Adrenal gland (tissue), 9 donors: ENCODE measurements at regions not wholly inside any gene's neighbourhood (a gene's known extent, or its start where the extent isn't known, plus 50 kb on each side); places are given as distances from the start of the nearest gene placed in this dataset.

Experiments used
- DNase-seq, 7 donors: peaks; one replicate each; pipeline ENCODE4 v3.0.0-alpha.2; 2019 to 2020
- H3K27ac ChIP-seq, 5 donors: fragments of 200-600 bp; sonication (generic) in 4 of 5; 1 replicate in 3 of 5; 2 replicates in 2 of 5; pipeline versions ENCODE4 v1.5.1 to v1.8.0; 2016 to 2020; ENCODE audit warnings: mild to moderate bottlenecking in 1 of 5
- H3K27me3 ChIP-seq: fragments of 200-600 bp; 2 replicates; pipeline ENCODE4 v1.8.0; 2021
- H3K36me3 ChIP-seq, 2 donors: fragments of 200-600 bp; replicated peaks in 1 of 2; 1 replicate in 1 of 2; 2 replicates in 1 of 2; pipeline versions ENCODE4 v1.5.1 to v1.8.0; 2018 to 2022
- H3K4me1 ChIP-seq, 2 donors: fragments of 200-600 bp; replicated peaks in 1 of 2; 1 replicate in 1 of 2; 2 replicates in 1 of 2; pipeline versions ENCODE4 v1.5.1 to v1.8.0; 2018 to 2021
- H3K4me3 ChIP-seq, 4 donors: fragments of 200-600 bp; sonication (generic) in 3 of 4; one replicate each; pipeline ENCODE4 v1.5.1; 2016 to 2018
- H3K9me3 ChIP-seq, 3 donors: fragments of 200-600 bp; sonication (generic) in 1 of 3; replicated peaks in 1 of 3; 1 replicate in 2 of 3; 2 replicates in 1 of 3; pipeline versions ENCODE4 v1.5.1 to v1.8.0; 2016 to 2021
- CTCF ChIP-seq, 6 experiments: fragments of 450-650 bp in 4 of 6; fragments of 200-600 bp in 2 of 6; sonication (generic) in 1 of 6; IDR thresholded peaks; 1 replicate in 5 of 6; 2 replicates in 1 of 6; pipeline versions ENCODE4 v1.5.1 to v1.8.0; 2016 to 2021; ENCODE audit warnings: antibody characterized with exemption in 6 of 6, mild to moderate bottlenecking in 2 of 6, moderate library complexity in 1 of 6
- POLR2A ChIP-seq, 2 donors: fragments of 450-650 bp; IDR thresholded peaks; one replicate each; pipeline ENCODE4 v1.6.1; 2017; ENCODE audit warnings: antibody characterized with exemption in 2 of 2, mild to moderate bottlenecking in 2 of 2, moderate library complexity in 1 of 2
- WGBS, 4 donors: extraction: QIAGEN DNeasy Blood & Tissue Kit in 2 of 4; methylation state at CpG; one replicate each; pipeline versions ENCODE4 v1.1.5 to v1.1.7; 2013 to 2017; 5-methylcytosine and 5-hydroxymethylcytosine counted together
- intact Hi-C, 2 donors: fragments of 100-400 bp; cut with DNase I; formaldehyde crosslinking; loops; one replicate each; pipeline versions ENCODE4 v1.14.1 to v1.15.0; 2022 to 2023
- donor health status: healthy with polysubstance abuse.
- donor health status: Bipolar disorder and iron deficiency.
- donor health status: DM: yes; HTN: yes; CAD: no.
- donor health status: DM: no; HTN: no; CAD: no.
- donor health status: DM: no; HTN: no; CAD: no.

GRCh38 chr12:115846516-115846915 is 431.0 kb downstream of the MED13L start:
- DNase-seq = no peak
- Histone ChIP-seq H3K4me1 (no peaks in the 10 kb centered on the region), H3K27ac (peak overlapping the region in 1 of 5 donors; percentile 0), H3K9me3 (no peaks in the 10 kb centered on the region), H3K27me3 (no peaks in the 10 kb centered on the region), H3K4me3 (no peak overlapping the region), H3K36me3 (no peaks in the 10 kb centered on the region)
- 68 to 83% (median 79%) methylated on average over 4 of the region's 4 CpGs for WGBS, 4 donors
- TF ChIP-seq POLR2A (IDR thresholded peaks at IDR 0.05) (no peak), CTCF (IDR thresholded peaks at IDR 0.05) (no peak)
- intact Hi-C loops = no loop called here

GRCh38 chr12:115840159-115840558 is 437.3 kb downstream of the MED13L start:
- DNase-seq = no peak
- no peak overlapping the region for H3K4me3 ChIP-seq
- H3K9me3 ChIP-seq = no peaks in the 10 kb centered on the region
- no peaks in the 10 kb centered on the region for H3K36me3 ChIP-seq
- no peak for TF ChIP-seq CTCF (IDR thresholded peaks at IDR 0.05)
- TF ChIP-seq POLR2A (IDR thresholded peaks at IDR 0.05) = no peak
- WGBS, 4 donors = 68 to 84% (median 82%) methylated on average over 10 of the region's 10 CpGs
- no peaks in the 10 kb centered on the region for H3K4me1 ChIP-seq
- no peaks in the 10 kb centered on the region for H3K27me3 ChIP-seq
- intact Hi-C loops = no loop called here
- no peak overlapping the region for H3K27ac ChIP-seq

- Histone ChIP-seq H3K4me3 (no peak overlapping the region), H3K36me3 (no peaks in the 10 kb centered on the region), H3K27me3 (no peaks in the 10 kb centered on the region), H3K4me1 (no peaks in the 10 kb centered on the region), H3K27ac (no peak overlapping the region), H3K9me3 (no peaks in the 10 kb centered on the region)
- WGBS, 4 donors = 25 to 36% (median 35%) methylated on average over 1 of the region's 1 CpG
- DNase-seq = no peak
- TF ChIP-seq CTCF (IDR thresholded peaks at IDR 0.05) (no peak), POLR2A (IDR thresholded peaks at IDR 0.05) (no peak)
- intact Hi-C loops = no loop called here
Measured at GRCh38 chr12:115838952-115839351, 438.5 kb downstream of the MED13L start.

- H3K9me3 ChIP-seq = no peaks in the 10 kb centered on the region
- no peaks in the 10 kb centered on the region for H3K27me3 ChIP-seq
- H3K36me3 ChIP-seq = no peaks in the 10 kb centered on the region
- 79 to 91% (median 84%) methylated on average over 2 of the region's 2 CpGs for WGBS, 4 donors
- no peak overlapping the region for H3K27ac ChIP-seq
- DNase-seq = no peak
- H3K4me1 ChIP-seq = no peaks in the 10 kb centered on the region
- intact Hi-C loops = no loop called here
- H3K4me3 ChIP-seq = no peak overlapping the region
- TF ChIP-seq POLR2A (IDR thresholded peaks at IDR 0.05) = no peak
- no peak for TF ChIP-seq CTCF (IDR thresholded peaks at IDR 0.05)
Measured at GRCh38 chr12:115837220-115837619, 440.3 kb downstream of the MED13L start.
